ENCODE measurements at regions not wholly inside any gene's neighbourhood (a gene's known extent, or its start where the extent isn't known, plus 50 kb on each side); places are given as distances from the start of the nearest gene placed in this dataset.

DNA sequence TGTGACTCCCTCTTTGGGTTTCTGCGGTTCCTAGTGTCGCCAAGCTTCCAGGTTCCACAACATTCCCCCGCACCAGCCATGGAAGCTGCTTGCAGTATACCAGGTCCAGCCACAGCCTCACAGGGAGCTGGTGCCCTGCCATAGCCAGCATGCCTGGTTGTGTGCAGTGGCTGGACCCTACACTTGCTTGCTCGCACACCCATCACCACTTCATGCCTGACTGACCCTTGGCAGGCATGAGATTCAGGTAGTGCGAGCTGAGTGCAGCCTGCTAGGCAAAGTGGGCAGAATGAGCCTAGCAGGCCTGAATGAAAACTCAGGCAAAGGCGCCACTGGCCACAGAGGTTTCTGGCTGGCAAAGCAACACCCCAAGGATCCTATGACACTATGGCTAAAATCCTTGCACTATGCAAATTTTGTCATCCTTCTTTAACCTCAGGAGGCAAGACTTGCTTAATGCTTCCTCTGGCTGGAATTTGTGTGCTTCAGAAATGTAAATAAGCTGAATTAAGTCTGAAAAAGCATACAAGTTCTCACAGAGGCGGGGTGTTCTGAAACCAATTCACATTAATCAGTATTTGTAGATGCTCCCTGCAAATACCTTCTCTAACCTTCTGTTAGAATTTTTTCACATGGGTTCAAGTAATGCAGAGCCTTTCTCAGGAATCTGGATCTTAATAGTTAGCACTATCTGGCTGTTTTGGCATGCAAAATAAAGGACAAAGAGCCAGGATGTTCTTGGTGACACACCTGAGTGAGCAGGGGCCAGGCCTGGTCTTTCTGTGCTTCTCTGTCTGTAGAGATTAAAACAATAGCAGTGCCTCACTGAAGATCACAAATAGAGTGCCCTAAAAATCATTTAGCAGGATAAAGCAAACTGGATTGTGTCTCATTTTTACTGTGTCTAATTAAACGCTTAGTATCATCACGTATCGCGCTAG lies 256.9 kb downstream of the GPATCH2 start:
- DNase-seq (ENCODE audit: low spot score) = no peak

- DNase-seq (ENCODE audit: low spot score) = no peak
Measured at GRCh38 chr1:217372049-217372970, 258.6 kb downstream of the GPATCH2 start.

DNA sequence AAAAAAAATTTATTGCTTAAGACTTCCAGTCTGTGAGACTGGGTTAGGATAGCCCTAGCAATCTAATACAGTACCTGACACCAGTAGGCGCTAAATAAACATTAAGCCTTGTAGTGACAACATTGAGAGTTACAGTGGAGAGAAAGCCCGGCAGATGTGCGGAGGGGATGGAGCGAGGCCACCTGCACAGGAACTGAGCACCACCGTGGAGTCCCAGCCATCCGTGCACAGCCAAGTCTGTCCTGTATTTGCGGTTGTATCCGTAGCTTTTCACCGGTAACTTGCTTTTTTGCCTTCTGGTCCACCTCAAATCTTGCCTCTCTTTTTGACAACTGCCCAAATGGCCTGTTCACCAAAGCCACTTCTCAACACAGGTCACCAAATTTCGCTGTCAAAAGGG lies 260.1 kb downstream of the GPATCH2 start:
- DNase-seq (ENCODE audit: low spot score) = no peak

GRCh38 chr1:217369996-217370551 lies 260.8 kb downstream of the GPATCH2 start:
- DNase-seq (ENCODE audit: low spot score) = no peak

GRCh38 chr1:217369271-217369981 lies 261.5 kb downstream of the GPATCH2 start:
- DNase-seq (ENCODE audit: low spot score) = peak; percentile 36

DNA sequence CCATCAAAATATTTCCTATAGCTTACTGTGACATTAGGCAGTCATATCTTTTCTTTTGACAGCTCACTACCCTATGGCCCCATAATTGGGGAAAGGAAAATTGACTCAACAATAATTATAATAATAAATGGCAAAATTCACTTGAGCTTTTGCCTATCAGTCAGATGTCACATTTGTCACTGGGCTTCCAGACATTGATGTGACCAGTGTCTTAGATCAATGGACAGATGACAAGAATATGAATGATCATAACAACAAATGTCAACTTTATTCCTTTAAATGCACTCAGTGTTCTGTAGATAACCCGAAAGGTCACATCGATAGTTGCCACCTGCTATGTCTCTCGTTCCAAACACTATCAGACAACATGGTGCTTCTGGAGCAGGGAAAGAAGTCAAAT lies 266.7 kb downstream of the GPATCH2 start:
- no peak for DNase-seq (ENCODE audit: low spot score)

DNA sequence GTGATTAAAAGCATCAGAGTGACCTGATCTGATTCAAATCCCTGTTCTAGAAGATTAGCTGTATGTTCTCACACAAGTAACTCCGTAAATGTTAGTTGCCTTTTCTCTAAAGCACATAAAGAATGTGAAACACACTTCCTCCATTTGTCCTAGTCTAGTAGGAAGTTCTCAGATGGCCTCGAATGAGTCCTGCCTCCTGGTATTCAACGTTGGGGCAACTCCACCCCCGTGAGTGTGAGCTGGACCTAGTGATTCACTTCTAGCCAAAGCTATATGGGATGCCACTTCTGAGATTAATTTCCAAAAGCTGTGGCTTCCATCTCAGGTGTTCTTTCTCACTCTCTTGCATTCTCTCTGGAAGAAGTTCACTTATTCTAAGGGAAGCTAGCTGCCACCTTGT lies 267.6 kb downstream of the GPATCH2 start:
- no peak for DNase-seq (ENCODE audit: low spot score)

GRCh38 chr1:217360510-217360909 lies 270.4 kb downstream of the GPATCH2 start:
- no peak for DNase-seq (ENCODE audit: low spot score)

- no peak for DNase-seq (ENCODE audit: low spot score)
Measured at GRCh38 chr1:217354895-217355294, 276.0 kb downstream of the GPATCH2 start.

- no peak for DNase-seq (ENCODE audit: low spot score)
Measured at GRCh38 chr1:217348960-217349664, 281.8 kb downstream of the GPATCH2 start.

DNA sequence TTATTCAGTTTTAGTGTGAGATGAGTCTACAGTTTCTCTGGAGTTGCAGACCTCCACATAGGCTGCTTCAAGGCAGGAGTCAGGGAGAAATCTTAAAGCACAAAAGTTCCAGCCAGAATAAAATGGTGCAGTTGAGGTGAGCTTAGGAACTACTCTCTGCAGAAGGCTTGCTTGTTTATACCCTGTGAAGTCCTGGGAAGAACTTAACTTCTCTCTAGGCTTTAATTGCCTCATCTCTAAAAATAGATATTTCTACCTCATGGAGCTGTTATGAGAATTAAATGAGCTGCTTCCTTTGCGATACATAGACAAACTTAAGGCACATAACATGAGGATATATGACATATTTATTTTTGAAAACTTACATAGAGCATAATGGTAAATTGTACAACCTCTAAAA lies 286.2 kb downstream of the GPATCH2 start:
- no peak for DNase-seq (ENCODE audit: low spot score)

DNA sequence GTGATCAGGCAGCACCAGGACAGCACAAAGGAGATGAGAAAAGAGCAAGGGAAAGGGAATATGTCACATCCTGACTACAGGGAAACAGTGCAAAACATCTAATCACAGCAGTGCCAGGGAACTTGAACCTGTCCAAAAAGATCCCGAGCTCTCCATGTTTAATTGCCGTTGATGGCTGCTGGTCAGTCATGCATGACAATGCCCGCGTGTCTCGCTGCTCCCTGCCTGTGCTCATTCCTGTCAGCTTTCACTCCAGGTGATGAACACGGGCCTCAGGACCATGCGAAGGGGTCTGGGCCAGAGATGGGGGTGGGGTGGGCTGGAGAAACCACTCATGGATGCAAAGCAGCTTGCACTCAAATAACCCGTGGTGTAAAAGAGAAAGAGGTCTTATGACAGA lies 287.0 kb downstream of the GPATCH2 start:
- peak; percentile 14 for DNase-seq (ENCODE audit: low spot score)

- DNase-seq (ENCODE audit: low spot score) = no peak
Measured at GRCh38 chr1:217342105-217342504, 288.8 kb downstream of the GPATCH2 start.

DNA sequence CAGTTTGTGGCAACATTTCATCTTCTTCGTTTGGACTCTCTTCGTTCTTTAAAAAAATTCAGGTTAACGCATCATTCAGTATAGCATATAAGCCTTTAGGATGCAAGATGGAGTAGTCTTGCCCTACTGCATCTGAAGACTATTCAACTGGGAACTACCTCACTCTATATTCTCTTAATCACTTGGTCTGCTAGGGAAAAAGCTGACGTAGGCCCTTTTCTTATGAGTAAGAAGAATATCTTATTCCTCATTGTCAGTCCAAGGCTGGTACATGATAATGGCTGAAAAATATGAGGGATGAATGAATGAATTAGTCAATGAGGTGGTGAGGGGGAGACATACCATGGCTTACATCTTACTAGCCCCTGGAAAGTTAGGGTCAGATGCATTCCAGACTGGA lies 294.2 kb downstream of the GPATCH2 start:
- no peak for DNase-seq (ENCODE audit: low spot score)

DNA sequence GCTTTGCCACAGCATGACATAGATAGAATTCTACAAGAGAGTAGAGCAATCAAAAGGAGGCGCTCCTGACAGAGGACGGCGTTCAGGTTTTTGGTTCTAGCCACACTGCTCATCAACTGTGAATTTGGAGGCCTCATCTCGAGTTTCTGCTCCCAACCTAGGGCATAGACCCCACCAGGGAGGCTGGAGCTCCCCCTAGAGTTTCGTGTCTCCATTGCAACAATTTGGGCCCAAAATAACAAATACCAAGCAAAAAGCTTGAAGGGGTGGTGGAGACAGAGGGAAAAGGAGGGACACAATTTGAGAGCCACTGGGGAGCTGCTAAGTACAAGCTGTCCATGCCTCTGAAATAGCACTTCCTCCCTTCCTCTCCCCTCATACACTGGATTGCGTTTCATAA lies 297.0 kb downstream of the GPATCH2 start:
- DNase-seq (ENCODE audit: low spot score) = peak; percentile 78

- DNase-seq (ENCODE audit: low spot score) = no peak
Measured at GRCh38 chr1:217332431-217333065, 298.3 kb downstream of the GPATCH2 start.

GRCh38 chr1:217331698-217332097 lies 299.2 kb downstream of the GPATCH2 start:
- DNase-seq (ENCODE audit: low spot score) = no peak

- no peak for DNase-seq (ENCODE audit: low spot score)
Measured at GRCh38 chr1:217327901-217328300, 303.0 kb downstream of the GPATCH2 start.

GRCh38 chr1:217322834-217323233 lies 308.1 kb downstream of the GPATCH2 start:
- DNase-seq (ENCODE audit: low spot score) = no peak

DNA sequence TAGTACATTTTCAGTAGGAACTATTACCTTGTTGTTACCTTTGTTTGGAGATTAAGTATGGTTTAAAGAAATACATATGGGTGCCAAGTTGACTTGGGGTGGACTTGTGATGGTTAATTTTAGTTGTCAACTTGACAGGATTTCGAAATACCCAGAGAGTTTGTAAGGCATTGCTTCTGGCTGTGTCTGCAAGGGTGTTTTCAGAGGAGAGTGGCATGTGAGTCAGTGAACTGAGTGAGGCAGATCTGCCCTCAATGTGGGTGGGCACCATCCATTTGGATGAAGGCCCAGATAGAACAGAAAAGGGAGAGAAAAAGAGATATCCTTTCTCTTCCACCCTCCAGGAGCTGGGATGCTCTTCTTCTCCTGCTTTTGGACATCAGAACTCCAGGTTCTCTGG lies 315.5 kb downstream of the GPATCH2 start:
- DNase-seq (ENCODE audit: low spot score) = no peak

DNA sequence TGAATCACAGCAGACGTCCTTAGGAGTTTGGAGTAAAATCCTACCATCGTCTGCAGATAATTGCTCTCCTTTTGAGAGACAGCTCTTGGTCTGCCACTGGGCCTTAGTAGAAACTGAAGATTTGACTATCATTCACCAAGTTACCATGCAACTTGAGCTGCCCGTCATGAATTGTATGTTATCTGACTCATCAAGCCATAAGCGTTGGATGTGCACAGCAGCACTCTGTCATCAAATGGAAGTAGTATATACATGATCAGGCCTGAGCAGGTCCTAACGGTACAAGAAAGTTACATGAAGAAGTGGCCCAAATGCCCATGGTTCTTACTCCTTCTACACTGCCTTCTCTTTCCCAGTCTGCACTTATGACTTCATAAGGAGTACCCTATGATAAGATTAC lies 317.8 kb downstream of the GPATCH2 start:
- DNase-seq (ENCODE audit: low spot score) = no peak
